Astrocyte of the spinal cord (primary cell): ENCODE measurements at regions not wholly inside any gene's neighbourhood (a gene's known extent, or its start where the extent isn't known, plus 50 kb on each side); places are given as distances from the start of the nearest gene placed in this dataset.
A peak's percentile ranks its signal among the peaks of the same experiment; 100 is the strongest.

ENCODE experiments used
- DNase-seq: peaks from one replicate; pipeline ENCODE4 v3.0.0; 2011; ENCODE audit warnings: low read depth, low spot score
- H3K4me3 ChIP-seq: 2 replicates; pipeline ENCODE4 v1.5.1; 2011; ENCODE audit warnings: low read depth, mild to moderate bottlenecking, low read length, moderate library complexity
- CTCF ChIP-seq: IDR thresholded peaks from 2 replicates; pipeline ENCODE4 v1.5.1; 2012; ENCODE audit warnings: low read depth, mild to moderate bottlenecking, low read length, inconsistent platforms
- in situ Hi-C: cut with HindIII; loops from 2 replicates; pipeline ENCODE4 v1.10.0; 2017; ENCODE audit warnings: low sequenced_read_pairs

GRCh38 chr7:46028246-46028645 lies 107.2 kb upstream of the IGFBP3 start:
- no peak for DNase-seq
- H3K4me3 ChIP-seq, result no peak overlapping the region
- TF ChIP-seq CTCF, result no peak
- in situ Hi-C loops, result no loop called here

GRCh38 chr7:46026741-46027140 lies 105.7 kb upstream of the IGFBP3 start:
- in situ Hi-C loops, result no loop called here
- no peak for TF ChIP-seq CTCF

GRCh38 chr7:46024263-46024916 lies 103.3 kb upstream of the IGFBP3 start:
- TF ChIP-seq CTCF, result no peak
- in situ Hi-C loops, result no loop called here
- DNase-seq, result no peak
- H3K4me3 ChIP-seq, result no peak overlapping the region

More at GRCh38 chr7:46026741-46027140, 105.7 kb upstream of the IGFBP3 start:
- DNase-seq, result no peak
- H3K4me3 ChIP-seq, result no peak overlapping the region

- in situ Hi-C loops, result no loop called here
- no peak for DNase-seq
These were observed 101.3 kb upstream of the IGFBP3 start for GRCh38 chr7:46022397-46022796.

GRCh38 chr7:46015107-46015868 lies 94.2 kb upstream of the IGFBP3 start:
- DNase-seq, result peak; percentile 23
- in situ Hi-C loops, result no loop called here
- no peak overlapping the region for H3K4me3 ChIP-seq
- TF ChIP-seq CTCF, result no peak

More at GRCh38 chr7:46022397-46022796, 101.3 kb upstream of the IGFBP3 start:
- no peak overlapping the region for H3K4me3 ChIP-seq
- no peak for TF ChIP-seq CTCF

GRCh38 chr7:46011501-46011900 lies 90.4 kb upstream of the IGFBP3 start:
- H3K4me3 ChIP-seq, result no peak overlapping the region
- in situ Hi-C loops, result no loop called here
- TF ChIP-seq CTCF, result no peak
- DNase-seq, result no peak
